ENCODE measurements at regions not wholly inside any gene's neighbourhood (a gene's known extent, or its start where the extent isn't known, plus 50 kb on each side); places are given as distances from the start of the nearest gene placed in this dataset.

DNA sequence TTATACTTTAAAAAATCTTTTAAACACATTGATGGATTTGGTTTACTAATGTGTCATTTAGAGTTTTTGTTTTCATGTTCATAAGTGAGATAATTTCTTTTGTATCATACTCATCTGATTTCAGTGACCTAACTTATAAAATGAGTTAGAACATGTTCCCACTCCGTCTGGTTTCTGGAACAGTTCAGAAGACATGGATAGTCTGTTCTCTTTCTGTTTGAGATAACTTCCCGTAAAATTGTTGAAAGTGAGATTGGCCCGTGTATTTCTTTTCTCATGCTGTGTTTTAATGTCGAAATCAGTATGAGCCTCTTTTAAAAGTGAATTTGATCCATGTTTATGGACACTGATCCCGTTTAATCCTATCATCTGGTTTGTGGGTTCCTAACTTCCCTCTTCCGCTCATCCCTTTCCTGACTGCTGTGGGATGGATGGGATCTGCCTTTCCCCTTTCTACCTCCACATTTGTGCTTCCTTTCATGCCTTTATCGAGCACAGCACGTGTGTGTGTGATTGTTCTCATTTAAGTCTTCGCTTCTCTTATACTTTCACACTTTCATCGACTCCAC is 78.9 kb downstream of the COPS8 start:
- Histone ChIP-seq H3K36me3 (ENCODE audit: control insufficient read depth in 2 of 2, extremely low read depth in 1 of 2, insufficient read depth in 2 of 2, low read length in 2 of 2) (no peaks in the 10 kb centered on the region), H3K79me2 (ENCODE audit: control insufficient read depth, insufficient read depth, low read length) (no peaks in the 10 kb centered on the region), H3K4me1 (ENCODE audit: control insufficient read depth, extremely low read depth, insufficient read depth, low read length) (no peaks in the 10 kb centered on the region), H4K20me1 (replicated peaks; ENCODE audit: control insufficient read depth, extremely low read depth, insufficient read depth, low read length) (no peaks in the 10 kb centered on the region), H3K9ac (replicated peaks; ENCODE audit: extremely low read depth, insufficient read depth, low read length) (no peak overlapping the region), H3K27me3 (ENCODE audit: control insufficient read depth in 2 of 2, insufficient read depth in 2 of 2, low read length in 2 of 2) (peaks cover 0 to 6% of the 10 kb centered on the region in 2 experiments), H3K4me3 (replicated peaks in 1 of 3; ENCODE audit: insufficient read depth in 1 of 3, low read depth in 1 of 3, low read length in 3 of 3) (no peak overlapping the region), H3K27ac (ENCODE audit: insufficient read depth, low read depth, low read length) (no peak overlapping the region), H2AFZ (ENCODE audit: low read depth, low read length) (no peak overlapping the region), H3K9me3 (replicated peaks; ENCODE audit: control insufficient read depth, insufficient read depth, low read length) (no peaks in the 10 kb centered on the region), H3K9me1 (replicated peaks; ENCODE audit: control insufficient read depth, extremely low read depth, insufficient read depth, low read length) (no peaks in the 10 kb centered on the region), H3K4me2 (ENCODE audit: insufficient read depth, low read length) (no peak overlapping the region)
- TF ChIP-seq, protein P1, sequence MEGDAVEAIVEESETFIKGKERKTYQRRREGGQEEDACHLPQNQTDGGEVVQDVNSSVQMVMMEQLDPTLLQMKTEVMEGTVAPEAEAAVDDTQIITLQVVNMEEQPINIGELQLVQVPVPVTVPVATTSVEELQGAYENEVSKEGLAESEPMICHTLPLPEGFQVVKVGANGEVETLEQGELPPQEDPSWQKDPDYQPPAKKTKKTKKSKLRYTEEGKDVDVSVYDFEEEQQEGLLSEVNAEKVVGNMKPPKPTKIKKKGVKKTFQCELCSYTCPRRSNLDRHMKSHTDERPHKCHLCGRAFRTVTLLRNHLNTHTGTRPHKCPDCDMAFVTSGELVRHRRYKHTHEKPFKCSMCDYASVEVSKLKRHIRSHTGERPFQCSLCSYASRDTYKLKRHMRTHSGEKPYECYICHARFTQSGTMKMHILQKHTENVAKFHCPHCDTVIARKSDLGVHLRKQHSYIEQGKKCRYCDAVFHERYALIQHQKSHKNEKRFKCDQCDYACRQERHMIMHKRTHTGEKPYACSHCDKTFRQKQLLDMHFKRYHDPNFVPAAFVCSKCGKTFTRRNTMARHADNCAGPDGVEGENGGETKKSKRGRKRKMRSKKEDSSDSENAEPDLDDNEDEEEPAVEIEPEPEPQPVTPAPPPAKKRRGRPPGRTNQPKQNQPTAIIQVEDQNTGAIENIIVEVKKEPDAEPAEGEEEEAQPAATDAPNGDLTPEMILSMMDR (IDR thresholded peaks at IDR 0.05; ENCODE audit: extremely low read depth in 1 of 2, insufficient read depth in 1 of 2, low read depth in 1 of 2, low read length in 2 of 2) = no peak
- TF ChIP-seq JUN (IDR thresholded peaks at IDR 0.05; ENCODE audit: borderline replicate concordance, insufficient read depth, insufficient read length, low read depth) (no peak), POLR2A (IDR thresholded peaks at IDR 0.05; ENCODE audit: low read depth, low read length) (no peak), FOS (IDR thresholded peaks at IDR 0.05; ENCODE audit: borderline replicate concordance, insufficient read depth, low read length) (no peak), EZH2 (IDR thresholded peaks at IDR 0.05; ENCODE audit: borderline replicate concordance, low read depth, low read length, severe bottlenecking) (no peak)
- dilution Hi-C loops (cut with MboI; ENCODE audit: extremely low pct_ligation_motif_present, low sequenced_read_pairs) = no loop called here
- no TSS peak for BruUV-seq (replicated peaks)
- intact Hi-C loops (cut with micrococcal nuclease) = loop anchor here (1.0 to 2.0 kb wide), 3 partner anchors 158 to 408 kb away; no protein-coding TSS in a partner anchor
- ChIA-PET CTCF (interaction anchor here (0.6 to 3.9 kb wide), 28 partner anchors 8 to 897 kb away, joined by 3 to 109 read pairs (median 6); no protein-coding TSS in a partner anchor), POLR2A (no interaction called here)
- DNase-seq (ENCODE audit: low read depth, low spot score) (no peak), FAIRE-seq (no peak)
